ENCODE measurements at regions not wholly inside any gene's neighbourhood (a gene's known extent, or its start where the extent isn't known, plus 50 kb on each side); places are given as distances from the start of the nearest gene placed in this dataset.

GRCh38 chr15:70505936-70506912 lies 257.1 kb downstream of the UACA start:
- TF ChIP-seq CTCF (conservative IDR thresholded peaks at IDR 0.05; ENCODE audit: low read length) (no peak), EZH2phosphoT487 (IDR thresholded peaks at IDR 0.05; ENCODE audit: borderline replicate concordance, low read depth, low read length) (no peak)

Data from OCI-LY7 (cell line).